ENCODE measurements at regions not wholly inside any gene's neighbourhood (a gene's known extent, or its start where the extent isn't known, plus 50 kb on each side); places are given as distances from the start of the nearest gene placed in this dataset.

- Histone ChIP-seq H3K4me3 (ENCODE audit: low read depth, low read length) (no peak overlapping the region), H3K9me3 (ENCODE audit: severe bottlenecking) (no peaks in the 10 kb centered on the region), H3K27me3 (ENCODE audit: insufficient read depth, low read depth, severe bottlenecking) (no peaks in the 10 kb centered on the region), H3K27ac (no peak overlapping the region), H3K36me3 (no peaks in the 10 kb centered on the region)
- DNase-seq = no peak
- TF ChIP-seq, protein P1, sequence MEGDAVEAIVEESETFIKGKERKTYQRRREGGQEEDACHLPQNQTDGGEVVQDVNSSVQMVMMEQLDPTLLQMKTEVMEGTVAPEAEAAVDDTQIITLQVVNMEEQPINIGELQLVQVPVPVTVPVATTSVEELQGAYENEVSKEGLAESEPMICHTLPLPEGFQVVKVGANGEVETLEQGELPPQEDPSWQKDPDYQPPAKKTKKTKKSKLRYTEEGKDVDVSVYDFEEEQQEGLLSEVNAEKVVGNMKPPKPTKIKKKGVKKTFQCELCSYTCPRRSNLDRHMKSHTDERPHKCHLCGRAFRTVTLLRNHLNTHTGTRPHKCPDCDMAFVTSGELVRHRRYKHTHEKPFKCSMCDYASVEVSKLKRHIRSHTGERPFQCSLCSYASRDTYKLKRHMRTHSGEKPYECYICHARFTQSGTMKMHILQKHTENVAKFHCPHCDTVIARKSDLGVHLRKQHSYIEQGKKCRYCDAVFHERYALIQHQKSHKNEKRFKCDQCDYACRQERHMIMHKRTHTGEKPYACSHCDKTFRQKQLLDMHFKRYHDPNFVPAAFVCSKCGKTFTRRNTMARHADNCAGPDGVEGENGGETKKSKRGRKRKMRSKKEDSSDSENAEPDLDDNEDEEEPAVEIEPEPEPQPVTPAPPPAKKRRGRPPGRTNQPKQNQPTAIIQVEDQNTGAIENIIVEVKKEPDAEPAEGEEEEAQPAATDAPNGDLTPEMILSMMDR (IDR thresholded peaks at IDR 0.05; ENCODE audit: low read depth, low read length) = no peak
These were observed 714.0 kb downstream of the UTRN start for GRCh38 chr6:144999127-144999526.

DNA sequence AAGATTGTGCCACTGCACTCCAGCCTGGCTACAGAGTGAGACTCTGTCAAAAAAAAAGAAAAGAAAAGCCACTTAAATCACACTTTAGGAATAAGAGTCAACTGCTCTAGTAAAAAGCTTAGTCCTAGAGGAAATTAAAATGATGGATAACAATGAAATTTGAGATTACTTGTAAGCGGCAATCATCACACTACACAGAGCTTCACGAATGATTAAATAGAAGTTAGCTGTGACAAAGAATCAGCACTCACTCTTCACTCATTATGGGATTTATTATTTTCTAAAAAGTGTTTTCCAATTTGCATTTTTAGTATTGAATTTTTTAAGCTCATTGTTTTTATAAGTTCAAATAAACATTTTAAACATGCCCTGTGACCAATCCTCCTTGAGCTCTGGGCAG lies 718.0 kb downstream of the UTRN start:
- Histone ChIP-seq H3K27me3 (ENCODE audit: insufficient read depth, low read depth, severe bottlenecking) (no peaks in the 10 kb centered on the region), H3K9me3 (ENCODE audit: severe bottlenecking) (no peaks in the 10 kb centered on the region)
- TF ChIP-seq, protein P1 (IDR thresholded peaks at IDR 0.05; ENCODE audit: low read depth, low read length) = no peak

DNA sequence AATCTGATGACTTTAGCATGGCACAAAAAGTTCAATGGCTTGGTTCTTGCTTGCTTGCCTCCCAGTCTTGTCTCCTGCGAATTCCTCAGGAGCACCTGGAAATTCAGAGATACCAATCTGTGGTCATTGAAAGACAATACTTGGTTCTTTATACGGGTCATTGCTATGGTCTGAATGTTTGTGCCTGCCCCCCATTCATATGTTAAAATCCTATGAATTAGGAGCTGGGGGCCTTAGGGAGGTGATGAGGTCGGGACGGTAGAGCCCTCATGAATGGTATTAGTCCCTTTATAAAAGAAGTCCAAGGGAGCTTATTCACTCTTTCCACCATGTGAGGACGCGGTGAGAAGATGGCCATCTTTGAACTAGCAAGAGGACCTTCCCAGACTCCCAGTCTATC lies 721.8 kb downstream of the UTRN start:
- H3K27ac ChIP-seq = no peak overlapping the region
- no peak for DNase-seq
- H3K27me3 ChIP-seq (ENCODE audit: insufficient read depth, low read depth, severe bottlenecking) = no peaks in the 10 kb centered on the region
- H3K36me3 ChIP-seq = no peaks in the 10 kb centered on the region
- H3K4me3 ChIP-seq (ENCODE audit: low read depth, low read length) = no peak overlapping the region
- no peaks in the 10 kb centered on the region for H3K9me3 ChIP-seq (ENCODE audit: severe bottlenecking)
- TF ChIP-seq, protein P1 (IDR thresholded peaks at IDR 0.05; ENCODE audit: low read depth, low read length) = no peak

More for the DNA sequence above, 718.0 kb downstream of the UTRN start:
- H3K36me3 ChIP-seq = no peaks in the 10 kb centered on the region
- no peak overlapping the region for H3K27ac ChIP-seq
- DNase-seq = no peak
- H3K4me3 ChIP-seq (ENCODE audit: low read depth, low read length) = no peak overlapping the region

- no peak for DNase-seq
- H3K36me3 ChIP-seq = no peaks in the 10 kb centered on the region
These were observed 723.6 kb downstream of the UTRN start for GRCh38 chr6:145008715-145009114.

GRCh38 chr6:145009711-145010110 lies 724.6 kb downstream of the UTRN start:
- DNase-seq = no peak
- H3K27me3 ChIP-seq (ENCODE audit: insufficient read depth, low read depth, severe bottlenecking) = no peaks in the 10 kb centered on the region
- TF ChIP-seq, protein P1 (IDR thresholded peaks at IDR 0.05; ENCODE audit: low read depth, low read length) = no peak

More at GRCh38 chr6:145008715-145009114, 723.6 kb downstream of the UTRN start:
- no peak overlapping the region for H3K4me3 ChIP-seq (ENCODE audit: low read depth, low read length)
- H3K9me3 ChIP-seq (ENCODE audit: severe bottlenecking) = no peaks in the 10 kb centered on the region
- no peaks in the 10 kb centered on the region for H3K27me3 ChIP-seq (ENCODE audit: insufficient read depth, low read depth, severe bottlenecking)
- TF ChIP-seq, protein P1 (IDR thresholded peaks at IDR 0.05; ENCODE audit: low read depth, low read length) = no peak
- no peak overlapping the region for H3K27ac ChIP-seq

DNA sequence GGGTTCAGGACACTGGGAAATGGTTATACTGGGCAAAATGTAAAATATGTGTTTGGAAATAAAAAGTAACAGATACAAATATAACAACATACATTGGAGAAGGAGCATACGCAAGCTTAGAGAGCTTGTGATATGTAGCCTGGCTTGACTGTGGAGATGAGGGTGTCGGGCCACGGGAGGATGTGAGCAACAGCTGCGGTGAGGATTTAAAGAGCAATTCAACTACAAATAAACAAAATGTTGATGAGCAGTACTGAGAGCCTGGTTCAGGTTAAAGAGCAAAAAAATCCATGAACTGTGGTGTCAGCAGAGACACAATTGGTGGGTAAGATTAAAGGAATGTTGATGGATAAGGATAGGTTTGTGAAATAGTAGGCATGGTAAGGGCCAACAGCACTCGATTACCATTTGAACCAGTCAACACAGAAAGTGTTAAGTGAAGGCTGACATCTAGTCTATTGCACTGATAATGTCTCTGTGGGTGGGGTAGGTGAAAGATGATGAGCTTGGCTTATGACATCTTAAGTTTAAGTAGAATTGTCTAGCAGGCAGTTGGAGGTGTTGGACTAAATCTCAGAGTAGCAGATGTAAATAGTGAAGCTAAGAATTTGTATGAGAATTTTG lies 723.2 kb downstream of the EPM2A start:
- H3K27ac ChIP-seq = no peak overlapping the region
- no peak for DNase-seq
- TF ChIP-seq, protein P1 (IDR thresholded peaks at IDR 0.05; ENCODE audit: low read depth, low read length) = no peak
- no peaks in the 10 kb centered on the region for H3K27me3 ChIP-seq (ENCODE audit: insufficient read depth, low read depth, severe bottlenecking)
- H3K4me3 ChIP-seq (ENCODE audit: low read depth, low read length) = no peak overlapping the region
- H3K36me3 ChIP-seq = no peaks in the 10 kb centered on the region
- no peaks in the 10 kb centered on the region for H3K9me3 ChIP-seq (ENCODE audit: severe bottlenecking)

More at GRCh38 chr6:145009711-145010110, 724.6 kb downstream of the UTRN start:
- Histone ChIP-seq H3K4me3 (ENCODE audit: low read depth, low read length) (no peak overlapping the region), H3K36me3 (no peaks in the 10 kb centered on the region), H3K9me3 (ENCODE audit: severe bottlenecking) (no peaks in the 10 kb centered on the region), H3K27ac (no peak overlapping the region)

Measured in WERI-Rb-1 (cell line).